HL-60 (cell line): ENCODE measurements at regions not wholly inside any gene's neighbourhood (a gene's known extent, or its start where the extent isn't known, plus 50 kb on each side); places are given as distances from the start of the nearest gene placed in this dataset.

Experiments used
- CTCF ChIP-seq: IDR thresholded peaks from one replicate; pipeline ENCODE4 v1.5.1; 2011; ENCODE audit warnings: low read length, control low read depth, inconsistent platforms; ENCODE audit not compliant: insufficient read depth
- GABPA ChIP-seq: IDR thresholded peaks from 2 replicates; pipeline ENCODE4 v1.6.1; 2012; ENCODE audit warnings: low read depth
- POLR2AphosphoS5 ChIP-seq: IDR thresholded peaks from 2 replicates; pipeline ENCODE4 v1.6.1; 2012; ENCODE audit warnings: low read depth
- SPI1 ChIP-seq: IDR thresholded peaks from 2 replicates; pipeline ENCODE4 v1.6.1; 2012; ENCODE audit warnings: low read depth, mild to moderate bottlenecking, borderline replicate concordance
- TF ChIP-seq, protein P1 (sequence below): IDR thresholded peaks from 2 replicates; pipeline ENCODE4 v1.6.1; 2012; ENCODE audit warnings: low read depth; ENCODE audit not compliant: insufficient replicate concordance

DNA sequence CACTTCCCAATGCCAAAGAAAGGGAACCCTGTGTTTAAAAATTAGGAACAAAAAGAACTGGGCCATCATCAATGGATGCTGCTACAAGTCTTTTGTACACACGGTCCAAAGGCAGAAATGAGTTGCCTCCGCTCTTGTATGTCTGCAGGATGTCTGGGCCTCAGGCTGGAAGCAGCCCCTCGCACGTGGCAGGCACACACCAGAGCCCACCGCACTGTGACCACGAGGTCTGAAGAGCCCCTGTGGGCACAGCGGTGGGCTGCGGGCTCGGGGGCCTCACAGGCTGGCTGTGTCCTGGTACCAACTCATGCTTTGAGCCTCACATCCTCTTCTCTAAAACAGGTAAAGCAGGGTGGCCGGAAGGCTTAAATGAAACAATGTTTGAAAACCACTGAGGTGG lies 309.3 kb downstream of the C16orf95 start:
- TF ChIP-seq CTCF (no peak), POLR2AphosphoS5 (no peak), GABPA (no peak), SPI1 (no peak)
- TF ChIP-seq, protein P1, sequence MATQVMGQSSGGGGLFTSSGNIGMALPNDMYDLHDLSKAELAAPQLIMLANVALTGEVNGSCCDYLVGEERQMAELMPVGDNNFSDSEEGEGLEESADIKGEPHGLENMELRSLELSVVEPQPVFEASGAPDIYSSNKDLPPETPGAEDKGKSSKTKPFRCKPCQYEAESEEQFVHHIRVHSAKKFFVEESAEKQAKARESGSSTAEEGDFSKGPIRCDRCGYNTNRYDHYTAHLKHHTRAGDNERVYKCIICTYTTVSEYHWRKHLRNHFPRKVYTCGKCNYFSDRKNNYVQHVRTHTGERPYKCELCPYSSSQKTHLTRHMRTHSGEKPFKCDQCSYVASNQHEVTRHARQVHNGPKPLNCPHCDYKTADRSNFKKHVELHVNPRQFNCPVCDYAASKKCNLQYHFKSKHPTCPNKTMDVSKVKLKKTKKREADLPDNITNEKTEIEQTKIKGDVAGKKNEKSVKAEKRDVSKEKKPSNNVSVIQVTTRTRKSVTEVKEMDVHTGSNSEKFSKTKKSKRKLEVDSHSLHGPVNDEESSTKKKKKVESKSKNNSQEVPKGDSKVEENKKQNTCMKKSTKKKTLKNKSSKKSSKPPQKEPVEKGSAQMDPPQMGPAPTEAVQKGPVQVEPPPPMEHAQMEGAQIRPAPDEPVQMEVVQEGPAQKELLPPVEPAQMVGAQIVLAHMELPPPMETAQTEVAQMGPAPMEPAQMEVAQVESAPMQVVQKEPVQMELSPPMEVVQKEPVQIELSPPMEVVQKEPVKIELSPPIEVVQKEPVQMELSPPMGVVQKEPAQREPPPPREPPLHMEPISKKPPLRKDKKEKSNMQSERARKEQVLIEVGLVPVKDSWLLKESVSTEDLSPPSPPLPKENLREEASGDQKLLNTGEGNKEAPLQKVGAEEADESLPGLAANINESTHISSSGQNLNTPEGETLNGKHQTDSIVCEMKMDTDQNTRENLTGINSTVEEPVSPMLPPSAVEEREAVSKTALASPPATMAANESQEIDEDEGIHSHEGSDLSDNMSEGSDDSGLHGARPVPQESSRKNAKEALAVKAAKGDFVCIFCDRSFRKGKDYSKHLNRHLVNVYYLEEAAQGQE, result no peak
